CD14-positive monocyte (primary cell): ENCODE measurements at regions not wholly inside any gene's neighbourhood (a gene's known extent, or its start where the extent isn't known, plus 50 kb on each side); places are given as distances from the start of the nearest gene placed in this dataset.

Experiments
- DNase-seq, 3 donors: peaks; one replicate each; pipeline ENCODE4 v3.0.0-alpha.2; 2011 to 2022
- H2AFZ ChIP-seq: 2 replicates; pipeline ENCODE4 v1.6.0; 2012; ENCODE audit warnings: mild to moderate bottlenecking, low read depth, low read length, inconsistent platforms; ENCODE audit not compliant: insufficient read depth, poor library complexity, severe bottlenecking
- H3K27ac ChIP-seq, 2 donors: 1 replicate in 1 of 2; 2 replicates in 1 of 2; pipeline ENCODE4 v1.5.1; 2012 to 2013; ENCODE audit warnings: low read length in 2 of 2, control low read depth in 1 of 2, inconsistent platforms in 1 of 2, low read depth in 1 of 2, mild to moderate bottlenecking in 1 of 2
- H3K27me3 ChIP-seq, 2 donors: one replicate each; pipeline versions ENCODE4 v1.6.0 to v1.6.1; 2011 to 2013; ENCODE audit warnings: low read length in 2 of 2; ENCODE audit not compliant: control insufficient read depth in 2 of 2, insufficient read depth in 2 of 2
- H3K36me3 ChIP-seq, 2 donors: replicated peaks in 1 of 2; 1 replicate in 1 of 2; 2 replicates in 1 of 2; pipeline versions ENCODE4 v1.5.1 to v1.6.1; 2012 to 2013; ENCODE audit warnings: low read length in 2 of 2, control low read depth in 1 of 2, inconsistent platforms in 1 of 2, mild to moderate bottlenecking in 1 of 2; ENCODE audit not compliant: insufficient read depth in 2 of 2, control insufficient read depth in 1 of 2
- H3K4me1 ChIP-seq, 2 donors: 1 replicate in 1 of 2; 2 replicates in 1 of 2; pipeline versions ENCODE4 v1.5.1 to v1.6.1; 2012 to 2013; ENCODE audit warnings: low read length in 2 of 2, control low read depth in 1 of 2, inconsistent platforms in 1 of 2, mild to moderate bottlenecking in 1 of 2, moderate library complexity in 1 of 2; ENCODE audit not compliant: insufficient read depth in 2 of 2, control insufficient read depth in 1 of 2
- H3K4me2 ChIP-seq: replicated peaks from 2 replicates; pipeline ENCODE3; 2012; ENCODE audit warnings: low read length, moderate library complexity, mild to moderate bottlenecking; ENCODE audit not compliant: poor library complexity, severe bottlenecking; ENCODE audit errors: extremely low read depth
- H3K4me3 ChIP-seq, 3 experiments: fragments of 200-600 bp in 1 of 3; sonication (generic) in 1 of 3; replicated peaks in 1 of 3; 1 replicate in 2 of 3; 2 replicates in 1 of 3; pipeline ENCODE4 v1.5.1; 2011 to 2013; ENCODE audit warnings: low read length in 3 of 3, mild to moderate bottlenecking in 3 of 3, control low read depth in 2 of 3, low read depth in 2 of 3, inconsistent platforms in 1 of 3, moderate library complexity in 1 of 3
- H3K79me2 ChIP-seq: 2 replicates; pipeline ENCODE4 v1.6.0; 2012; ENCODE audit warnings: mild to moderate bottlenecking, control low read depth, inconsistent platforms, low read length, moderate library complexity; ENCODE audit not compliant: insufficient read depth
- H3K9ac ChIP-seq: 2 replicates; pipeline ENCODE4 v1.6.0; 2017; ENCODE audit warnings: low read length, mild to moderate bottlenecking; ENCODE audit not compliant: insufficient read depth, poor library complexity, severe bottlenecking
- H3K9me3 ChIP-seq, 2 donors: replicated peaks in 1 of 2; 1 replicate in 1 of 2; 2 replicates in 1 of 2; pipeline versions ENCODE4 v1.5.1 to v1.6.1; 2012 to 2013; ENCODE audit warnings: low read length in 2 of 2, control low read depth in 1 of 2; ENCODE audit not compliant: control insufficient read depth in 1 of 2, insufficient read depth in 1 of 2
- H4K20me1 ChIP-seq: 2 replicates; pipeline ENCODE4 v1.6.0; 2012; ENCODE audit warnings: mild to moderate bottlenecking, low read length, control low read depth, moderate library complexity; ENCODE audit not compliant: insufficient read depth
- H3K27ac Mint-ChIP-seq, 7 donors: one replicate each; pipeline ENCODE4 v1.8.0; 2020; ENCODE audit warnings: mild to moderate bottlenecking in 7 of 7, mixed read lengths in 7 of 7, moderate library complexity in 6 of 7, inconsistent platforms in 2 of 7
- H3K27me3 Mint-ChIP-seq, 3 donors: one replicate each; pipeline ENCODE4 v1.8.0; 2021 to 2022; ENCODE audit warnings: low read depth in 3 of 3, mild to moderate bottlenecking in 3 of 3, mixed read lengths in 3 of 3, moderate library complexity in 3 of 3, inconsistent platforms in 1 of 3
- H3K36me3 Mint-ChIP-seq, 2 donors: one replicate each; pipeline ENCODE4 v1.8.0; 2020; ENCODE audit warnings: mixed read lengths in 2 of 2, inconsistent platforms in 1 of 2, mild to moderate bottlenecking in 1 of 2
- H3K4me1 Mint-ChIP-seq: one replicate; pipeline ENCODE4 v1.8.0; 2020; ENCODE audit warnings: mild to moderate bottlenecking, mixed read lengths
- H3K4me3 Mint-ChIP-seq, 2 donors: one replicate each; pipeline ENCODE4 v1.8.0; 2020; ENCODE audit warnings: mild to moderate bottlenecking in 2 of 2, mixed read lengths in 2 of 2, moderate library complexity in 1 of 2
- H3K9me3 Mint-ChIP-seq, 7 donors: one replicate each; pipeline ENCODE4 v1.8.0; 2020 to 2022; ENCODE audit warnings: mixed read lengths in 7 of 7, mild to moderate bottlenecking in 6 of 7, moderate library complexity in 6 of 7, inconsistent platforms in 2 of 7
- WGBS: methylation state at CpG from one replicate; pipeline ENCODE4 v1.1.5; 2013; ENCODE audit warnings: missing lambda C conversion rate; ENCODE audit not compliant: insufficient coverage; 5-methylcytosine and 5-hydroxymethylcytosine counted together
- intact Hi-C, 2 donors: fragments of 100-400 bp; cut with micrococcal nuclease; formaldehyde crosslinking; loops; one replicate each; pipeline versions ENCODE4 v1.15.0 to v1.15.1; 2023
- TF ChIP-seq, protein P1 (sequence below): fragments of 200-600 bp; IDR thresholded peaks from one replicate; pipeline ENCODE4 v1.8.0; 2022; ENCODE audit warnings: antibody characterized with exemption, mild to moderate bottlenecking

DNA sequence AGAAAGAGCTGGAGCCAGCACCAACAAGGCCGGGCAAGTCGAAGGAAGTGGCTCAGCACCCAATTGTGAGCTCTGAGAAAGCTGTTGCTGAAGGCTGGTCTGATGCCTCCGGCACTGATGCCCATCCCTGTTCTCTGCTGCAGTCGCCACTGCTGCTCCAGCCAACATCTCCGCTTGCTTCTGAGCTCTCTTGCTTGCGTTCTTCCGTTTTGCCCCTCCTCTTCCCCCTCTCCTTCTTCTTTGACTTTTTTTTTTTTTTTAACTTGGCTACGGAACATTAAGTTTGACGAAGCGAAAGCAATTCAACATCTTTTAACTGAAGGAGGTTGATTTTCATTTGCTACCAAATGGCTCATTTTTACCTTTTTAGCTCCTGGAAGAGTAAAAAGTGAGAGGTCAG lies 442.9 kb downstream of the MCTP2 start:
- no peak for DNase-seq
- no peaks in the 10 kb centered on the region for H3K4me1 Mint-ChIP-seq
- H3K4me3 Mint-ChIP-seq: no peak overlapping the region
- Histone ChIP-seq H4K20me1 (no peaks in the 10 kb centered on the region), H3K4me3 (no peak overlapping the region), H3K79me2 (no peaks in the 10 kb centered on the region), H3K36me3 (no peaks in the 10 kb centered on the region), H2AFZ (no peak overlapping the region), H3K4me1 (no peaks in the 10 kb centered on the region), H3K9me3 (no peaks in the 10 kb centered on the region), H3K9ac (no peak overlapping the region), H3K27me3 (peaks cover 0 to 3% of the 10 kb centered on the region in 2 donors), H3K4me2 (no peak overlapping the region), H3K27ac (no peak overlapping the region)
- TF ChIP-seq, protein P1, sequence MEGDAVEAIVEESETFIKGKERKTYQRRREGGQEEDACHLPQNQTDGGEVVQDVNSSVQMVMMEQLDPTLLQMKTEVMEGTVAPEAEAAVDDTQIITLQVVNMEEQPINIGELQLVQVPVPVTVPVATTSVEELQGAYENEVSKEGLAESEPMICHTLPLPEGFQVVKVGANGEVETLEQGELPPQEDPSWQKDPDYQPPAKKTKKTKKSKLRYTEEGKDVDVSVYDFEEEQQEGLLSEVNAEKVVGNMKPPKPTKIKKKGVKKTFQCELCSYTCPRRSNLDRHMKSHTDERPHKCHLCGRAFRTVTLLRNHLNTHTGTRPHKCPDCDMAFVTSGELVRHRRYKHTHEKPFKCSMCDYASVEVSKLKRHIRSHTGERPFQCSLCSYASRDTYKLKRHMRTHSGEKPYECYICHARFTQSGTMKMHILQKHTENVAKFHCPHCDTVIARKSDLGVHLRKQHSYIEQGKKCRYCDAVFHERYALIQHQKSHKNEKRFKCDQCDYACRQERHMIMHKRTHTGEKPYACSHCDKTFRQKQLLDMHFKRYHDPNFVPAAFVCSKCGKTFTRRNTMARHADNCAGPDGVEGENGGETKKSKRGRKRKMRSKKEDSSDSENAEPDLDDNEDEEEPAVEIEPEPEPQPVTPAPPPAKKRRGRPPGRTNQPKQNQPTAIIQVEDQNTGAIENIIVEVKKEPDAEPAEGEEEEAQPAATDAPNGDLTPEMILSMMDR: no peak
- H3K36me3 Mint-ChIP-seq: no peaks in the 10 kb centered on the region
- WGBS: 82% methylated on average over 7 of the region's 10 CpGs
- no peak overlapping the region for H3K27ac Mint-ChIP-seq
- peaks cover 0 to 6% (median 4%) of the 10 kb centered on the region in 3 donors for H3K27me3 Mint-ChIP-seq
- H3K9me3 Mint-ChIP-seq: no peaks in the 10 kb centered on the region
- intact Hi-C loops: no loop called here

DNA sequence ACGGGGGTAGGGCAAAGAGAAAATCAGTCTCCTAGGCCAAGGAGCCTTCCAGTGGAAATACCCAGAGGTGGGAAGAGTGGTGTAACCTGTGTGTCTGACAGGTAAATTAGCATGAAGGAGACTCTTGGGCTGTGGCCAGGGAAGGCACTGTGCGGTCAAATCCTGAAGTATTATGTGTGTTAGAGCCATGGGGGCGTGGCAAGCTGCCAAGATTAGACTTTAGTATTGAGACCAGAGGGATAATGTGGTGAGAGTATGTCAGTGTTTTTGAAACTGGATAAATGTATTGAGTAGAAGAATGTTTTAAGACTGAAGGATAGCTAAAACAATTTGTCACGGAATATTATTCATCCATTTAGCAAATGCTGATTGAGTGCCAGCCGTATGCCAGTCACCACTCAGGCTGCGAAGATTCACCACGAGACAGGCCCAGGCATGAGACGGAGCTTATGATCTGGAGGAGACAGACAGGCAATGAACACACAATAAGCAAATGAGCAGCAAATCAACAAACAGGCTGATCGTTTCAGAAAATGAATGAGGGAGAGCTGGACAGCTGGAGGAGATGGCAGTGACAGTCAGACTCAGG lies 445.9 kb downstream of the MCTP2 start:
- H3K4me3 Mint-ChIP-seq: no peak overlapping the region
- 100% methylated on average over 9 of the region's 9 CpGs for WGBS
- no peaks in the 10 kb centered on the region for H4K20me1 ChIP-seq
- no peaks in the 10 kb centered on the region for H3K4me1 Mint-ChIP-seq
- TF ChIP-seq, protein P1: no peak
- H2AFZ ChIP-seq: no peak overlapping the region
- intact Hi-C loops: no loop called here
- H3K4me1 ChIP-seq: no peaks in the 10 kb centered on the region
- no peaks in the 10 kb centered on the region for H3K79me2 ChIP-seq
- H3K36me3 Mint-ChIP-seq: no peaks in the 10 kb centered on the region
- no peak overlapping the region for H3K27ac ChIP-seq
- H3K9me3 ChIP-seq: no peaks in the 10 kb centered on the region
- H3K27me3 Mint-ChIP-seq: peaks cover 0 to 4% (median 2%) of the 10 kb centered on the region in 3 donors
- DNase-seq: no peak
- no peaks in the 10 kb centered on the region for H3K36me3 ChIP-seq
- peaks cover 0 to 3% of the 10 kb centered on the region in 2 donors for H3K27me3 ChIP-seq
- H3K4me3 ChIP-seq: no peak overlapping the region
- H3K4me2 ChIP-seq: no peak overlapping the region
- no peaks in the 10 kb centered on the region for H3K9me3 Mint-ChIP-seq
- H3K27ac Mint-ChIP-seq: no peak overlapping the region
- no peak overlapping the region for H3K9ac ChIP-seq
